ENCODE measurements at regions not wholly inside any gene's neighbourhood (a gene's known extent, or its start where the extent isn't known, plus 50 kb on each side); places are given as distances from the start of the nearest gene placed in this dataset.
"Not testable (repeated sequence)": the region's sequence is repeated elsewhere in the genome, so short reads cannot be mapped to it uniquely, and the experiment has no call there.

GRCh38 chr6:28621268-28621667 lies 95.6 kb downstream of the GPX5 start:
- H3K9me3 ChIP-seq (ENCODE audit: control insufficient read depth, low read length); H3K36me3 ChIP-seq (ENCODE audit: control insufficient read depth, insufficient read depth, low read length); H3K4me1 ChIP-seq (ENCODE audit: control insufficient read depth, insufficient read depth, low read length, poor library complexity, severe bottlenecking); H3K27ac ChIP-seq (ENCODE audit: insufficient read depth, low read length, poor library complexity, severe bottlenecking); DNase-seq; H3K4me3 ChIP-seq (ENCODE audit: insufficient read depth, low read depth, low read length, poor library complexity, severe bottlenecking): not testable (repeated sequence)
- H3K27me3 ChIP-seq (replicated peaks; ENCODE audit: control insufficient read depth, insufficient read depth, low read length, poor library complexity, severe bottlenecking): peaks cover 13% of the 10 kb centered on the region

GRCh38 chr6:28623242-28623641 lies 97.6 kb downstream of the GPX5 start:
- not testable (repeated sequence) for H3K27ac ChIP-seq (ENCODE audit: insufficient read depth, low read length, poor library complexity, severe bottlenecking); H3K4me1 ChIP-seq (ENCODE audit: control insufficient read depth, insufficient read depth, low read length, poor library complexity, severe bottlenecking); H3K4me3 ChIP-seq (ENCODE audit: insufficient read depth, low read depth, low read length, poor library complexity, severe bottlenecking); H3K27me3 ChIP-seq (replicated peaks; ENCODE audit: control insufficient read depth, insufficient read depth, low read length, poor library complexity, severe bottlenecking); H3K36me3 ChIP-seq (ENCODE audit: control insufficient read depth, insufficient read depth, low read length); DNase-seq; H3K9me3 ChIP-seq (ENCODE audit: control insufficient read depth, low read length)

DNA sequence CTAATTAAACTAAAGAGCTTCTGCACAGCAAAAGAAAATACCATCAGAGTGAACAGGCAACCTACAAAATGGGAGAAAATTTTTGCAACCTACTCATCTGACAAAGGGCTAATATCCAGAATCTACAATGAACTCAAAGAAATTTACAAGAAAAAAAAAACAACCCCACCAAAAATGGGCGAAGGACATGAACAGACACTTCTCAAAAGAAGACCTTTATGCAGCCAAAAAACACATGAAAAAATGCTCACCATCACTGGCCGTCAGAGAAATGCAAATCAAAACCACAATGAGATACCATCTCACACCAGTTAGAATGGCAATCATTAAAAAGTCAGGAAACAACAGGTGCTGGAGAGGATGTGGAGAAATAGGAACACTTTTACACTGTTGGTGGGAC lies 100.7 kb downstream of the GPX5 start:
- H3K9me3 ChIP-seq (ENCODE audit: control insufficient read depth, low read length); DNase-seq; H3K27me3 ChIP-seq (replicated peaks; ENCODE audit: control insufficient read depth, insufficient read depth, low read length, poor library complexity, severe bottlenecking); H3K36me3 ChIP-seq (ENCODE audit: control insufficient read depth, insufficient read depth, low read length); H3K4me3 ChIP-seq (ENCODE audit: insufficient read depth, low read depth, low read length, poor library complexity, severe bottlenecking); H3K4me1 ChIP-seq (ENCODE audit: control insufficient read depth, insufficient read depth, low read length, poor library complexity, severe bottlenecking); H3K27ac ChIP-seq (ENCODE audit: insufficient read depth, low read length, poor library complexity, severe bottlenecking): not testable (repeated sequence)

GRCh38 chr6:28632326-28632851 lies 106.7 kb downstream of the GPX5 start:
- no peaks in the 10 kb centered on the region for H3K36me3 ChIP-seq (ENCODE audit: control insufficient read depth, insufficient read depth, low read length)
- no peaks in the 10 kb centered on the region for H3K4me1 ChIP-seq (ENCODE audit: control insufficient read depth, insufficient read depth, low read length, poor library complexity, severe bottlenecking)
- no peak overlapping the region for H3K27ac ChIP-seq (ENCODE audit: insufficient read depth, low read length, poor library complexity, severe bottlenecking)
- H3K4me3 ChIP-seq (ENCODE audit: insufficient read depth, low read depth, low read length, poor library complexity, severe bottlenecking): no peak overlapping the region
- no peaks in the 10 kb centered on the region for H3K9me3 ChIP-seq (ENCODE audit: control insufficient read depth, low read length)
- peaks cover 15% of the 10 kb centered on the region for H3K27me3 ChIP-seq (replicated peaks; ENCODE audit: control insufficient read depth, insufficient read depth, low read length, poor library complexity, severe bottlenecking)
- DNase-seq: no peak

GRCh38 chr6:28633445-28634215 lies 107.9 kb downstream of the GPX5 start:
- H3K4me3 ChIP-seq (ENCODE audit: insufficient read depth, low read depth, low read length, poor library complexity, severe bottlenecking): no peak overlapping the region
- DNase-seq: no peak
- H3K4me1 ChIP-seq (ENCODE audit: control insufficient read depth, insufficient read depth, low read length, poor library complexity, severe bottlenecking): no peaks in the 10 kb centered on the region
- H3K27ac ChIP-seq (ENCODE audit: insufficient read depth, low read length, poor library complexity, severe bottlenecking): no peak overlapping the region
- H3K27me3 ChIP-seq (replicated peaks; ENCODE audit: control insufficient read depth, insufficient read depth, low read length, poor library complexity, severe bottlenecking): peaks cover 19% of the 10 kb centered on the region
- H3K9me3 ChIP-seq (ENCODE audit: control insufficient read depth, low read length): no peaks in the 10 kb centered on the region
- H3K36me3 ChIP-seq (ENCODE audit: control insufficient read depth, insufficient read depth, low read length): no peaks in the 10 kb centered on the region

- Histone ChIP-seq H3K4me1 (ENCODE audit: control insufficient read depth, insufficient read depth, low read length, poor library complexity, severe bottlenecking) (no peaks in the 10 kb centered on the region), H3K4me3 (ENCODE audit: insufficient read depth, low read depth, low read length, poor library complexity, severe bottlenecking) (no peak overlapping the region), H3K27me3 (replicated peaks; ENCODE audit: control insufficient read depth, insufficient read depth, low read length, poor library complexity, severe bottlenecking) (peaks cover 19% of the 10 kb centered on the region), H3K36me3 (ENCODE audit: control insufficient read depth, insufficient read depth, low read length) (no peaks in the 10 kb centered on the region), H3K9me3 (ENCODE audit: control insufficient read depth, low read length) (no peaks in the 10 kb centered on the region), H3K27ac (ENCODE audit: insufficient read depth, low read length, poor library complexity, severe bottlenecking) (no peak overlapping the region)
- no peak for DNase-seq
These were observed 108.7 kb downstream of the GPX5 start for GRCh38 chr6:28634411-28634760.

DNA sequence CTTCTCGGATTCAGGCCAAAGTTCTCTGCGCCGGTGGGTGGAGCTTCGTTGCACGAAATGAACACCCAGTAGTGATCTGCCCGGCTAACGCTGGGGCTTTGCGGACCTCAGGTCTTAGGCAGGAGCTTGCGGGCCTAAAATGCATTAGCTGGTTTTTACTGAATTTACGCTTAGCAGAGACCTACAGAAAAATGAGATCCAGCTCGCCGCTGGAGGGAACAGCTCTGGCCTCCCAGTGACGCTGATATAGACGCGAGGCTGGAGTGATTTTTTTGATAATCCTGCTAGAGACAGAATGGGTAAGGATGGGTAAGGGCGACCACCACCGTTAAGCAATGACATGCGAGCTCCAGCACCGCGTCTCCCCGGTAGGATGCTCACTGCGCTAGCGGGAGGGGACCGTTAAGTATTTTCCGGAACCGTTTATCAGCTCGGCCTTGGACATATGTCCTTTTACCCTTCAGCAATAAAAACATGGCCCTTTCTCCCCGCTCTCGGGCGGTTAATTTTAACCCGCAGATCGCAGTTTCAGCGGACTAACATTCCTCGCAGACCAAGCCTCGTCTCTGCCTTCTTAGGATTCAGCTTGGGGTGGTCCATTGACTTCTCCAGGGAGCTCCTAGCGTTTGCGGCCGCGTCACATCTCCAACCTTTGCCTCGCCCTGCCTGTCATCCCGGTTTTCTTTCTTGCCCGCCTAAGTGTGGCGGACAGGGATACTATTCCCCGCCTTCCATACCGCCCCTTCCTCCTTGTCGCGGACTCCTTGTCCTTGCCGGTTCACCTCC lies 109.3 kb downstream of the GPX5 start:
- DNase-seq: no peak
- no peak overlapping the region for H3K4me3 ChIP-seq (ENCODE audit: insufficient read depth, low read depth, low read length, poor library complexity, severe bottlenecking)

DNA sequence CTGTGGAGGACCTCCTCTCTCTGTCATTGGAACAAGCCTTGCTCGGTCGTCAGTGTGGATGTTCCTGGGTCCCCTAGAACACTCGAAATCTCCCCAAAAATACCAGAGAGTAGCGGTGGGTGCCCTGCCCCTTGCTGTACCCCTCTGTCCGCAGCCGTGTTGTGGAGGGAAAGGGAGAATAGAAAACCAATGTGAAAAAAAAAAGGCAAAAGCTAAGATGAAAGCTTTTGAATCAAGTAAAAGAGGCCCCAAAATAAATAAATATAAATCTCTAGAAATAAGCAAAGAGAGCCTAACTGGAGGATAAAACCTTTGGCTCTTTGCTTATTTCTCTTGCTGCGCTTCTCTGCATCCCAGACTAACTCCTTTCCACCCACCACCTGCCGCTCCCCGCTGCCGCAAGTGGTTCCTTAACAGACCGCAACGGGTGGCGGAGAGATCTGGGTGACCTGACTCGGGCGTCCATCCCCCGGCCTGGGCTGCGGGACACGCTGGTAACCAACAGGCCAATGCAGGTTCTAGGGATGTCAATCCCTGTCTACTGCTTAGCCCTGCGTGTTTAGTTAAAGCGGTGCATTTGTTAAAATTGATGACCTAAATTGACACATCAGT lies 110.0 kb downstream of the GPX5 start:
- H3K36me3 ChIP-seq (ENCODE audit: control insufficient read depth, insufficient read depth, low read length): no peaks in the 10 kb centered on the region
- no peaks in the 10 kb centered on the region for H3K4me1 ChIP-seq (ENCODE audit: control insufficient read depth, insufficient read depth, low read length, poor library complexity, severe bottlenecking)
- no peak for DNase-seq
- no peaks in the 10 kb centered on the region for H3K9me3 ChIP-seq (ENCODE audit: control insufficient read depth, low read length)
- no peak overlapping the region for H3K4me3 ChIP-seq (ENCODE audit: insufficient read depth, low read depth, low read length, poor library complexity, severe bottlenecking)
- no peak overlapping the region for H3K27ac ChIP-seq (ENCODE audit: insufficient read depth, low read length, poor library complexity, severe bottlenecking)
- peaks cover 19% of the 10 kb centered on the region for H3K27me3 ChIP-seq (replicated peaks; ENCODE audit: control insufficient read depth, insufficient read depth, low read length, poor library complexity, severe bottlenecking)

More for the DNA sequence above, 109.3 kb downstream of the GPX5 start:
- Histone ChIP-seq H3K27me3 (replicated peaks; ENCODE audit: control insufficient read depth, insufficient read depth, low read length, poor library complexity, severe bottlenecking) (peaks cover 19% of the 10 kb centered on the region), H3K4me1 (ENCODE audit: control insufficient read depth, insufficient read depth, low read length, poor library complexity, severe bottlenecking) (no peaks in the 10 kb centered on the region), H3K27ac (ENCODE audit: insufficient read depth, low read length, poor library complexity, severe bottlenecking) (no peak overlapping the region), H3K9me3 (ENCODE audit: control insufficient read depth, low read length) (no peaks in the 10 kb centered on the region), H3K36me3 (ENCODE audit: control insufficient read depth, insufficient read depth, low read length) (no peaks in the 10 kb centered on the region)

DNA sequence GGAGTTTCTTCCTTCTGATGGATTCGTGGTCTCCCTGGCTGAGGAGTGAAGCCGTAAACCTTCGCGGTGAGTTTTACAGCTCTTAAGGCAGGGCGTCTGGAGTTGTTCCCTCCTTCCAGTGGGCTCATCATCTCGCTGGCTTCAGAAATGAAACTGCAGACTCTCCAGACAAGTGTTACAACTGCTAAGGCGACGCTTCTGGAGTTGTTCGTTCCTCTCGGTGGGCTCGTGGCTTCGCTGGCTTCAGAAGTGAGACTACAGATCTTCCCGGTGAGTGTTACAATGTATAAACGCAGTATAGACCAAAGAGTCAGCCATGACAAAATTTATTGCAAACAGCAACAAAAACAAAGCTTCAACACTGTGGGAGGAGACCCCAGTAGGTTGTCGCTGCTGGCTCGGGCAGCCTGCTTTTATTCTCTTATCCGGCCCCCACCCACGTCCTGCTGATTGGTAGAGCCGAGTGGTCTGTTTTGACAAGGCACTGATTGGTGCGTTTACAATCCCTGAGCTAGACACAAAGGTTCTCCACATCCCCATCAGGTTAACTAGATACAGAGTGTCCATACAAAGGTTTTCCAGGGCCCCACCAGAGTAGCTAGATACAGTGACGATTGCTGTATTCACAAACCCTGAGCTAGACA lies 113.2 kb downstream of the GPX5 start:
- peaks cover 11% of the 10 kb centered on the region for H3K27me3 ChIP-seq (replicated peaks; ENCODE audit: control insufficient read depth, insufficient read depth, low read length, poor library complexity, severe bottlenecking)
- no peak overlapping the region for H3K27ac ChIP-seq (ENCODE audit: insufficient read depth, low read length, poor library complexity, severe bottlenecking)
- no peak for DNase-seq
- no peaks in the 10 kb centered on the region for H3K36me3 ChIP-seq (ENCODE audit: control insufficient read depth, insufficient read depth, low read length)
- H3K9me3 ChIP-seq (ENCODE audit: control insufficient read depth, low read length): no peaks in the 10 kb centered on the region
- no peak overlapping the region for H3K4me3 ChIP-seq (ENCODE audit: insufficient read depth, low read depth, low read length, poor library complexity, severe bottlenecking)
- H3K4me1 ChIP-seq (ENCODE audit: control insufficient read depth, insufficient read depth, low read length, poor library complexity, severe bottlenecking): no peaks in the 10 kb centered on the region

Data from effector memory CD4-positive, alpha-beta T cell (primary cell).